NCI-H2107 treated with DMSO at 0.1 percent for 48 hours (cell line): ENCODE measurements at regions not wholly inside any gene's neighbourhood (a gene's known extent, or its start where the extent isn't known, plus 50 kb on each side); places are given as distances from the start of the nearest gene placed in this dataset.
"Not testable (repeated sequence)": the region's sequence is repeated elsewhere in the genome, so short reads cannot be mapped to it uniquely, and the experiment has no call there.

ENCODE experiments used
- DNase-seq: peaks from one replicate; lab custom pipeline; 2025; ENCODE audit not compliant: unreplicated experiment; lab: John Stamatoyannopoulos, UW

- DNase-seq: no peak
Observed at GRCh38 chr5:116772806-116773205, 198.2 kb upstream of the SEMA6A start.

- no peak for DNase-seq
Observed at GRCh38 chr5:116772152-116772501, 197.5 kb upstream of the SEMA6A start.

- no peak for DNase-seq
Observed at GRCh38 chr5:116771466-116772151, 197.0 kb upstream of the SEMA6A start.

- not testable (repeated sequence) for DNase-seq
Observed at GRCh38 chr5:116769953-116770352, 195.3 kb upstream of the SEMA6A start.

DNA sequence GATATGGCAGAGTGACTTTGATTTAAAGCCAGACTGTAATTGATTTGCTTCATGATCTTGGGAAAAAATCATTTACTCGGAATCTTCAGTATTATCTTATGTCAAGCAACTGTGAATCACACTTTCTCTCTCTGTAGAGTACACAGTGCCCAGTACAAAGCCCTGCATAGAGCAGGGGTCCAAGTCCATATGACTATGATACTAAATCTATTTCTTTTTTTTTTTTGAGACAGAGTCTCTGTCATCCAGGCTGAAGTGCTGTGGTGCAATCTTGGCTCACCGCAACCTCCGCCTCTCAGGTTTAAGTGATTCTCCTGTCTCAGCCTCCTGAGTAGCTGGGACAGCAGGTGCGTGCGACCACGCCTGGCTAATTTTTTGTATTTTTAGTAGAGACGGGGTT, 194.8 kb upstream of the SEMA6A start:
- no peak for DNase-seq

GRCh38 chr5:116766470-116766947, 191.9 kb upstream of the SEMA6A start:
- no peak for DNase-seq

GRCh38 chr5:116765441-116765840, 190.8 kb upstream of the SEMA6A start:
- no peak for DNase-seq

- DNase-seq: no peak
Observed at GRCh38 chr5:116764941-116765340, 190.3 kb upstream of the SEMA6A start.

DNA sequence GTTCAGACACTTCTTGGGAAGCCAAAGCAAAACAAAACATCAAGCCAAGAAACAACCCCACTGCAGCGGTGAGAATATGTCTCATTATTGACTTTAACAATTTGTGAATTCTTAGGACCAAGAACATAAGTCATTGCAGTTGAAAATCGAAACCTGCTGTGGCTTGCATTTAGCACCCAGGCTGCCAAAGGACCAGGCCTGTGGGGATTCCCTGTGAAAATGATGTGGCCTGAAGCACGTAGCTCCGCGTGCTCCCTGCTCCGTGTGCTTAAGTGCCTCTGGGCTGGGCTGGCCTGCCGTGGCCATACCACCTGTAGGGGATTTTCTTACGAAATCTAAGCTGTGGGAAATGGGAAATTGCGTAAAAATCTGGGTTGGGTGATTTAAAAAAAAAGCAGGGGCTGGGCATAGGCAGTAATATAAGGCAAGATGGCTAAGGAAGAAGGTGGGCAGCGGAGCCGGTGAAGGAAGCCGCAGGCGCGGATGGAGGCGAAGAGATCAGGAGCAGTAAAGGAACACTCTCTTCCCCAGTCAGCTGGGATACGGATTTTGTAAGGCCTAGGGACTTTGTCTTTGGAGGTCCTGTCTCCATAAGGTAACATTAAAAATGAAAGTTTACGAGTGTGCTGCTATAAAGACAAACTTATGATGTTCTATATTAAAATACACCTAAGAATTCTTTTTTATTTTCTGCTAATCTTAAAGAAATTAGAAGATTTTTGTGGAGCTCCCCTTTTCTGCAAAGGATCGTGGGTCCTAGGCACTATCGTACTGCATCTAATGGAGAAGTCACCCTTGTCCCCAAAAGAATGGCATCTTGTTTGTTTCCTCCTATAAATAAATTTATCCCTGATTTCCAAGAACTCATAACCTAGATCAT, 189.6 kb upstream of the SEMA6A start:
- no peak for DNase-seq

GRCh38 chr5:116759860-116760640, 185.4 kb upstream of the SEMA6A start:
- DNase-seq: no peak

- DNase-seq: no peak
Observed at GRCh38 chr5:116757326-116757725, 182.7 kb upstream of the SEMA6A start.

GRCh38 chr5:116756531-116756930, 181.9 kb upstream of the SEMA6A start:
- no peak for DNase-seq

DNA sequence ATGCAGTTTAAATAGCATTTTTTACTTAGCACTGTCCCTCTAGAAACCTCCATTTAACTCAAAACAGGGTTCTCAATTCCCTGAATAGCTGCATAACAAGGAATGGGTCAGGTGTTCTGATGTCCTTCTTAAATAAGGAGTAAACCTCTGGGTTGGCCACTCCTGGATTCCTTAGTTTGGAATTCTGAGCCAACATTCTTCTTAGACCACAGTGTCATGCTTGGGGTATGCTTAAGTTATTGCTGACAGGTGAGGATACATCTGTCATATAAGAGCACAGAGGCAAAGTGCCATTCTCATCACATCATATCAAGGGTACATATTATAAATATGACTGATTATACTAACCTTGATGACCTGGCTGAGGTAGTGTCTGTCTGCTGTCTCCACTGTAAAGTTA, 179.9 kb upstream of the SEMA6A start:
- no peak for DNase-seq

GRCh38 chr5:116751684-116752083, 177.1 kb upstream of the SEMA6A start:
- no peak for DNase-seq

DNA sequence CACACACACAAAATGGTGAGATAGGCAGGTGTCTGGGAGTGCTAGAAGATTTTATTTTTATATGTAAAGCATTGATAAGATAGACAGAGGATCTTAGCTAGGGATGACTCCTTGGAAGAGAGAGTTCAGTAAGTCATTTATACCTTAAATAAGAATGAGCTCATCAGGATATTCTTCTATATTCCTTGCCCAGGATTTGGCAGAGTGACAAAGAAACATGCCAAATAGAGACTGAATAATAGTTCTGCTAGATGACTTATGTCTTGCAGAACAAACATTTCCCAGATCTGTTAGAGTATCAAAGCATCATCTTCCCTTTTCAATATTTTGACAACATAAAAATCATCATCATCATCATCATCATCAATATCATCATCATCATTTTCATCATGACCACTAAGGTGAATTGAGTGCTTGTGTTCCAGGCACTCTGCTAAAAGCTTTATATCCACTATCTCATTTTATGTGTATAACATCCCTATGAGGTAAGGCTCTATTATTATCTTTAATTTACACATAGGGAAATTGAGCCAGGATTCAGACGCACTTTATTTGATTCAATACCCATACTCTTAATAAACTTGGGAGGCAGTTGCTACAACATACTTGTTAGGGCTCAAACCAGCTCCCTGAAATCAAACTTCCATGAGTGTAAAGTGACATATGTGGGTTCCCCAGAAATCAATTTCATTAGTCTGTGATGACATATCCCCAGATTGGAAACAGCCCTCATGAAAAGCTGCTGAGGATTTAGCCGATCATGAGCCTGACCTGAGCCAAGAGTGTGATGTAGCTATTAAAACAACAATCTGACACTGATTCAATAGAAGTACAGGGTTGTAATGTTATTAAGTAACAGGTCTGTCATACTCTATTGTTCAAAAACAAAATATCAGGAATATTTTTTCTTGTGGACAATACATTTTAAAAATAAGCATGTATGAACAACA, 176.3 kb upstream of the SEMA6A start:
- no peak for DNase-seq

- no peak for DNase-seq
Observed at GRCh38 chr5:116747881-116748280, 173.3 kb upstream of the SEMA6A start.

DNA sequence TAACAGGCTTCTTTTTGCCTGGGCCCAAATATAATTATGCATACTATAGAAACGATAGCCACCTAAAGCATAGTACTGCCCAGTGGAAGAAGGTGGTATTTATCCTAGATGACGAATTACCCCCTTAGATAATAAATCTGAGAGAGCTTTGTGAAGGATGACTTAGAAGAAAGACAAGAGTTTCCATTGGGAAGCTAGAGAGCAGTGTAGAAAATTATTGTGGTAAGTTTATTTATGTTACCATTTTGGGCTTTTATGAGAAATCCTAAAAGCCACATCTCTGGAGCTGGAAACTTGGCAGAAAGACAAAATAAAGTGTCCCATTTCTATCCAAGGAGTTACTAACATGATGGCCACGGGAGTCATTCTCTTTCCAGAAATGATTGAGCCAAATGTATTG, 172.0 kb upstream of the SEMA6A start:
- no peak for DNase-seq

GRCh38 chr5:116740771-116741170, 166.1 kb upstream of the SEMA6A start:
- DNase-seq: no peak

DNA sequence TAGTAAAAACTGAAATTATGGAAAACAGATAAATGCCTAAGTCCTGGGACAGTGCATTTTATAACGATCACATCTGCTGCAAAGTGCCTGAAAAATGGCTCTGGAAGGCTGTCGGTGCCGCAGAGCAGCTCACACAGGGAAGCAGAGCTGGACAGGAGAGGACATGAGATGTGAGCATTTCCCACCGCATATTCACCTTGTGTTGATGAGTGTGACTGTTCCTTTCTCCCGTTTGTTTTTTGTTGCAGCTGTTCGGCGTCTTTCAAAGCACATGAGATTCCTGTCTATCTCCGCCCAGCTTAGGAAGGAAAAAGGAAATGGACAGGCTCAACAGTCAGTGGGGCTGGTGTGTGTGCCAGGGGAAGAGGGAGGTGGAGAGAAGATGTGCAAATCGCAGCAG, 164.9 kb upstream of the SEMA6A start:
- no peak for DNase-seq

DNA sequence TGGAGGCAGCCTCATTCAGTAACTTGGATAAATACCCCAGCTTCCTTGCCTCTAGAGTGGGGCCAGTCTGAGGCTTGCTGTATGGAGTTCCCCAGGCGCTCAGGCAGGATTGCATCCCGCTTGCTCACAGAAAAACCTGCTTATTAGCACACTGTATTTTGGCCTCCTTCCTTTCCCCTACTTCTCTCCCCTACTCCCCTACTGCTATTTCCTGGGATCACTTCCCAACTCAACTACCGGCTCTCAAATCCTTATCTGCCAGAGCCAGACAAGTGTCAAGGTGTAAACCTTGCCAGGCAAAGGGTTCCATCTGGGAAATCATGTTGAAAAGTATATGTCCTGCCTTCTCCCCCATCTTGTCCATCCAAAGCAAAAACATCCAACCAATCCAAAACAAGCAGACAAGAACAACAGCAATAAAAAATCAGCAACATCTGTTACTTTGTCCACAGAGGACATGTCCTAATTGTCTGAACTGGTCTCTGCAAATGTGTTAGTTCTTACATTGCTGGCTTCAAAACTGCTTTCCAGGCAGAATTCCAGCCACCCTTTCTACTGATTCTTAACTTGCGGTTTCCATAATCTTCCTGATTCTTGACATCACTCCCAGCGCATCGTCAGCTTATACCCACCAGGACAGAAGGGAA, 164.1 kb upstream of the SEMA6A start:
- no peak for DNase-seq
